WI38 (cell line): ENCODE measurements at regions not wholly inside any gene's neighbourhood (a gene's known extent, or its start where the extent isn't known, plus 50 kb on each side); places are given as distances from the start of the nearest gene placed in this dataset.

ENCODE experiments used
- H3K4me3 ChIP-seq: 2 replicates; pipeline ENCODE4 v1.5.1; 2011; ENCODE audit warnings: low read depth, mild to moderate bottlenecking, control low read depth, low read length
- CTCF ChIP-seq: IDR thresholded peaks from 2 replicates; pipeline ENCODE4 v1.5.1; 2012; ENCODE audit warnings: low read depth, mild to moderate bottlenecking, control low read depth, low read length

GRCh38 chr18:47341678-47342077 lies 90.2 kb upstream of the SKOR2 start:
- H3K4me3 ChIP-seq = no peak overlapping the region
- TF ChIP-seq CTCF = no peak

GRCh38 chr18:47334966-47335365 lies 83.5 kb upstream of the SKOR2 start:
- no peak overlapping the region for H3K4me3 ChIP-seq
- TF ChIP-seq CTCF = no peak

- no peak for TF ChIP-seq CTCF
- H3K4me3 ChIP-seq = no peak overlapping the region
These were observed 82.6 kb upstream of the SKOR2 start for GRCh38 chr18:47333926-47334635.

GRCh38 chr18:47331641-47332040 lies 80.2 kb upstream of the SKOR2 start:
- no peak for TF ChIP-seq CTCF
- no peak overlapping the region for H3K4me3 ChIP-seq

GRCh38 chr18:47331026-47331425 lies 79.6 kb upstream of the SKOR2 start:
- H3K4me3 ChIP-seq = no peak overlapping the region
- TF ChIP-seq CTCF = no peak

- TF ChIP-seq CTCF = no peak
- H3K4me3 ChIP-seq = no peak overlapping the region
These were observed 71.7 kb upstream of the SKOR2 start for GRCh38 chr18:47323158-47323557.

GRCh38 chr18:47321815-47322214 lies 70.4 kb upstream of the SKOR2 start:
- no peak for TF ChIP-seq CTCF
- no peak overlapping the region for H3K4me3 ChIP-seq
